Pons (tissue), 1 donor: ENCODE measurements at regions not wholly inside any gene's neighbourhood (a gene's known extent, or its start where the extent isn't known, plus 50 kb on each side); places are given as distances from the start of the nearest gene placed in this dataset.
"Not testable (repeated sequence)": the region's sequence is repeated elsewhere in the genome, so short reads cannot be mapped to it uniquely, and the experiment has no call there.

ENCODE experiments used
- DNase-seq: peaks from one replicate; pipeline ENCODE4 v3.0.0-alpha.2; 2016; ENCODE audit warnings: low spot score

- no peak for DNase-seq
These were observed 128.0 kb downstream of the TENT5A start for GRCh38 chr6:81624453-81624852.

DNA sequence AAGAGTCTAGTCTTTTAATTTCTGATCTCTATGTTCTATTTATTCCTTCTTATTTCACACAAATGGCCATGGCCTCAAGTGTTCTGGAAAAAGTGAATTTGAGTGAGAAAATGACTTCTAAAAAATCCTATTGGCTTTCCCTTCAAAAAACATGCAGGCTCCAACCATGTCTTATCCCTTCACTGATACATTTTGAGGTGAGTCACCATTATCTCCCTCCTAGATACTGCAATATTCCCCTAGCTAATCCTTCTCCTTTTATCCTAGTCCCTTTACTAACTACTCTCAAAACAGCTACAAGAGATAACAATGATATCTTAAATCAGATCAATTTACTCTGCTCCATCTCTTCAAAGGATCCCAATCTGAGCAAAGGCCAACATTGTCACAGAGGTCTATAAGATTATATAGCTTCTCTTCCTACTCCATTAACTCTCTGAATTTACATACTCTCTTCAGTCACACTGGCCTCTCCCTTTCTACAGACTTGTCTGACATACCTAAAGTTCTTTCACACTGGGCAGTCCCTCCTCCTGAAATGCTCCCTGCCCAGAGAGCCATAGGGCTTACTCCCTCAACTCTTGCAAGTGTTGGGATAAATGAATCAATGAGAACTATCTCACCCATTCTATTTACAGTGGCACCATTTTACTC lies 129.2 kb downstream of the TENT5A start:
- DNase-seq, result no peak

DNA sequence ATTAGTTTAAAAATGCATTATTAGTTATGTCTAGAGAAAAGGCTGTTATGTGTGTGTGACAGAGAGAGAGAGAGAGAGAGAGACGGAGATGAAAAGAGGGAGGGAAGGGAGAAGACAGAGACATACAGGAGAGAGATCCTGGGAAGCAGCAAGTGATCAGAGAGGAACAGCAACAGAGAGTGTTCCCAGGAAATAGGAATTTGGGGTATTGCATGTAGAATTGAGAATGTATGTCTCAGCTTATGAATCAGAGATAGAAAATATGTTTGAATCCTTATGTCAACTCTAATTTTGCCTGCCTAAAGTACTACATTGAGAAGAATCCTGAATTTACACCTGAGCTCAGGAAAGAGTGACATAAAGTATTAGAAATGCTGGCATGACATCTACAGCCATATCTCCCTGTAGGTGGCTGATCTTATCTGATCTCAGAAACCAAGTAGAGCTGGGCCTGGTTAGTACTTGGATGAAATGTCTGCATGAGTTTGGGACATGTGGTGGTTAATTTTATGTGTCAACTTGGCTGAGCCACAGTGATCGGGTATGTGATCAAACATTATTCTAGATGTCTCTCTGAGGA lies 130.6 kb downstream of the TENT5A start:
- no peak for DNase-seq

DNA sequence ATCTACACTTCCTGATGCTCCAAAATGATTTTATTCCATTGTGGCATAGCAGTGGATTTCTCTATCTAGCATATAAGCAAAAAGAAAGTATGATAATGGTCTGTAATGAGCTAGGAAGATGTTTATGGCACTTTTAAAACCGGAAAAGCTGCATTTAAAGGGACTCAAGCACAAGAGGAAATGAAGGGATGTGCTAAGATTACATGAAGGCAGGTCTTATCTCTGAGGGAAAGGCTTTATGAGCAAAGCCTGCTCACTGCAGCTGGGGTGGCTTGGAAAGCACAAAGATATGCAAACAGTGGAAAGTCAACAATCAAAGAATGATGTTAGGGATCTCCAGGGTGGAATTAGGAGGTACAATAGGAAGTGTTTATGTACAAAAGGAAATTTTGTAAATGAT lies 138.2 kb downstream of the TENT5A start:
- DNase-seq, result no peak

DNA sequence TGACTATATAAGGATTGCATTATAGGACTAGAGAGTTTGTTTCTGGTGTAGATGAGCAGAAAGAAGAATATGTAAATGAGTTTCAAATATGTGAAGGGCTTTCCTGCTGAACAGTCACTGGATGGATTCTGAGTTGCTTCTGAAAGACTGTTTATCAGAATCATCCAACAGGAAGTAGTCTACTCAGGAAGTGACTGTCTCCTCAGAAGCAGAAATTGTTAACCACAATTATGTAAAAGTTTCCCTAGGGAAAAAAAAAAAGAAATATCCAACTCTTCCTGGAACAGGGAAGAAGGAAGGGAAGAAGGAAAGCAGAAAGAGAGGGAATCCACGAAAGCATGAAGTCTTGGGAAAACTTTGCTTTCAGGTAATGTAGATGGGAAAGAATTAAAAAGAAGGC lies 138.9 kb downstream of the TENT5A start:
- no peak for DNase-seq

GRCh38 chr6:81612136-81612535 lies 140.3 kb downstream of the TENT5A start:
- no peak for DNase-seq

- no peak for DNase-seq
These were observed 142.7 kb downstream of the TENT5A start for GRCh38 chr6:81609736-81610135.

- no peak for DNase-seq
These were observed 143.7 kb downstream of the TENT5A start for GRCh38 chr6:81608776-81609175.

DNA sequence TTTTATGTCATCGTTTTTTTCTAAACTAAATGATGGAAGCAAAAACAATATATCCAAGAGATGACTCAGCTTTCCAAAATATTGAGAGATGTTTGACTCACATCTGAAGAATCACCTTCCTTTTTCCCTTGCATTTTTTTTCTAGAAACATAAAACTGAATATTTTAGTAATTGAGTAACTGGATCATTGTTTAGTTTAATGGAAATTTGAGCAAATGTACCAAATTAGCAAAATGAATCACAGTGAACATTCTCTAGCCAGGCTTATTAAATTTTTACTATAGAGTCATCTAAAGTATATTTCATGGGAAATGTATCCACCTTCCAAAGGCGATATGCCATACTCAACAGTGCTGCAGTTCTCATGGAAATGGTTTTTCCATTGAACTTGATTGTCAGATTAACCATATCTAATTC lies 145.5 kb downstream of the TENT5A start:
- no peak for DNase-seq

- no peak for DNase-seq
These were observed 147.0 kb downstream of the TENT5A start for GRCh38 chr6:81605526-81605925.

- no peak for DNase-seq
These were observed 150.6 kb downstream of the TENT5A start for GRCh38 chr6:81601918-81602317.

DNA sequence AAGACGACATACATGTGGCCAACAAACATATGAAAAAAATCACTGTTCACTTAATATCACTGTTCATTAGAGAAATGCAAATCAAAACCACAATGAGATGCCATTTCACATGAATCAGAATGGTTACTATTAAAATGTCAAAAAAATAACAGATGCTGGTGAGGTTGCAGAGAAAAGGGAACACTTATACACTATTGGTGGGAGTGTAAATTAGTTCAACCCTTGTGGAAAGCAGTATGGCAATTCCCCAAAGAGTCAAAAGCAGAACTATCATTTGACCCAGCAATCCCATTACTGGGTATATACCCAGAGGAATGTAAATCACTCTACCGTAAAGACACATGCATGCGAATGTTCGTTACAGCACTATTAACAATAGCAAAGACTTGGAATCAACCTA lies 152.0 kb downstream of the TENT5A start:
- DNase-seq, result not testable (repeated sequence)

DNA sequence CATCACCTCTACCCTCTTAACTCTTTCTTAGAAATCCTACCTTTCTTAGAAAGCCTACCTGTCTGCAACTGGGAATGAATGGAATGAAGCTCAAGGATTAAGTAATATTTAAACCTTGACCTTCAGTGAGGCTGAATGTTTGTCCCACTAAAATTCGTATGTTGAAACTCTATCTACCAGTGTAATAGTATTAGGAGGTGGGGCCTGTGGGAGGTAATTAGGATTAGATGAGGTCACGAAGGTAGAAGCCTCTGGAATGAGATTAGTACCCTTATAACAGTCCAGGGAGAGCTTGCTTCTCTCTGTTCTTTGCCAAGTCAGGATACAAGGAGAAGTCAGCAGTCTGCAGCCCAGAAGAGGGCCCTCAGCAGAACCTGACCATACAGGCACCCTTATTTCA lies 158.0 kb downstream of the TENT5A start:
- no peak for DNase-seq

DNA sequence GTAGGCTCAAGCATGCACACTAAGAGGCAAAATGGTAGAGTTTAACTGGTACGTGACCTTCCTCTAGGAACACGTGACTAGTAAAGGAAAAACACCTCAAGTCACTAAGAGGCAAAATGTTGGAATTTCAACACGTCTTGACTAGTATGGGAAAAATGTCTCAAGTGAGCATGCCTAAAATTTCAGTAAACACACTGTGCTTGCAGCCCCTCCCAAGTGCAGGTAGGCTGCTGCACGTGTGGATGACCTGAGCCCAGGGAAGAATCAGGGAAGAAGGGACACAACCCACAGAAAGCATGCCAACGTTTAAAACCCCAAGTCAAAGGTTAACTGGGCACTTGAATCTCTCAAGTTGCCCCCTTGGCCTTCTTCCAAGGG lies 162.2 kb downstream of the TENT5A start:
- DNase-seq, result no peak

GRCh38 chr6:81589465-81590313 lies 162.8 kb downstream of the TENT5A start:
- DNase-seq, result no peak

- DNase-seq, result not testable (repeated sequence)
These were observed 166.8 kb downstream of the TENT5A start for GRCh38 chr6:81585686-81586085.

GRCh38 chr6:81584156-81584555 lies 168.3 kb downstream of the TENT5A start:
- DNase-seq, result not testable (repeated sequence)

GRCh38 chr6:81575442-81575841 lies 177.0 kb downstream of the TENT5A start:
- DNase-seq, result no peak

DNA sequence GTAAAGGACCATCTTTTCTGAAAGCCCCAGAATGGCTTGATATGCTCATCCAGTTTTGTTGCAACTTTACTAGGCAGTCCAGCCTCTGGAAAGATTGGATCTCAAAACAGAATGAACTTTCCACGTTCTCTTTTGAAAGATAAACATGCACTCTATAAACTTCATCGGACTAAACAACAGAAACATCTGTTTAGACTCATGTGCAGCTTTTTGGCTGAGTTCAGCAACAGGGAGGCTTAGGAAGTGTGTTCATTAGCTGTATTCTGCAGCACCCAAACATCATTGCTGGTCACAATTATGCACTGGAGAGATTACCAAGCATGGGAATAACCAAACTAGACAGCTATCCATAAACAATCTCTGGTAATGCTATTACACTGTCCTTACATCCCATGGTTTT lies 180.5 kb downstream of the TENT5A start:
- DNase-seq, result no peak

DNA sequence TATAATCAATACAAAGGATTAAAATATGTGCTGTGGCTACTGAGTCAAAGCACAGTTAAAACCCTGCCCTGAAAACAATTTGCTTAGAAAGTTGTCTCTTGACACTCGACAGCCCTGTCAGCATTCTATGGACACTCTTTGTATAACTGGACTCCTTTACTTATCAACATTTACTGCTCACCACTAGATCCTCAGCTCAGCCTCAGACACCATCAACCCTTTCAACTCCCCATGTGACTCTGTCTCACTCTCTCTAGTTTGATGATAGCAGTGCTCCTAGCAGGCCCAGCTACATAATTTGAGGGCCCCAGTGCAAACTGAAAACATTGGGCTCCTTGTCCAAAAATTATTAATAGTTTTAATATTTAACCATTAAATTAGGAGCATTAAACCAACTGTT lies 181.8 kb downstream of the TENT5A start:
- DNase-seq, result no peak

DNA sequence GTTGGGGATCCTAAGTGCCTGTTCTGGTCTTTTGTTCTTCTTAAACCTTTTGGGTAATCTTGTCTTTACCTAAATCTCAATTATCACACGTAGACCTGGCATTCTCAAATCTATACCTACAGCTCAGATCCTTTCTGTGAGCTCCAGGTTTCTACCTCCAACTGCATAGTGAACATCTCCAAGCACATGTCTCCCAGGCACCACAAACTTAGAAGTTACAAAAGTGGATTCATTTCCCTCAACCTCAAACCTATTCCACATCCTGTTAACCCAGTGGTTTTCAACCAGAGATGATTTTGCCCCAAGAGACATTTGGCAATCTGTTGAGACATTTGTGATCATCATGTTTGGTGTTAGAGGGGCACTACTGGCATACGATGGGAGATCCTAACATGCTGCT lies 183.5 kb downstream of the TENT5A start:
- DNase-seq, result no peak

DNA sequence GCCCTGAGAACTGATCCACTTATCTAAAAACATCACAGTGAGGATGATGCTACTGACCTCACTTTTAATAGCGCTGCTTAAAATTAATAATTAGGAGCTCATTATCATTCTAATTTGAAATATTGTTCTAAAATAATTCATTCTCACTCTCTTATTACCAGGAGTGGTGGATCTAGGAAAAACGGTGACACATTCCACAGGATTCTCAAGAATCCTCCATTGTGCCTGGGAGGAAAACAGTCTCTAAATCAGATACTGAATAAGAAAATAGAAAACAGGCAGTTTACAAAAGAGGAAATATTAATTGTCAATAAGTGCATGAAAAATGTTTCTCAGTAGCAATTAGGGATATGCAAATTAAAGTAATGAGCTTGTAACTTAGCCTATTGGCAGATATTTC lies 187.4 kb downstream of the TENT5A start:
- no peak for DNase-seq

DNA sequence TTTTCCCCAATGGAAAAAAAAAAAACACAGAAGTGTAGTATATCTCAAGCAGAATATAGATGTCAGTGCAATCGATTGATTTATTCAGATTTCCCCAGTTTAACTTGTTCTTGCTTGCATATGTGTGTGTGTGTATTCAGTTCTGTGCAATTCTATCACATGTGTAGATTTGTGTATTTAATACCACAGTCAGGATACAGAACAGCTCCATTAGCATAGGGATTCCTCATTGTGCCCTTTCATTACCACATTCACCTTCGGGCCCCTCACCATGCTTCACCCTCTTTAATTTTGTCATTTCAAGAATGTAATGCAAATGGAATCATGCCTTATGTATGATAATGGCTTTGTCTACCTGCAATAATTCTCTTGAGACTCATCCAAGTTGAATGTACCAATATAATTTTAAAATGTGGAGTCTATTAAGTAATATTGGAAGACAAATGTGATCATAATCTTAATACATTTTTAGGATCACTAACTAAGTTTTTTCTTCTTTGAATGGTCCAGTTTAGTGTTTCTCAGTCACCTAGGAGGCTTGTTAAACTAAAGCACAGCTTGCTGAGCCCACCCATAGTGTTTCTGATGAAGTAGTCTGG lies 187.9 kb downstream of the TENT5A start:
- DNase-seq, result no peak
